Colonic mucosa (tissue), 4 donors: ENCODE measurements at regions not wholly inside any gene's neighbourhood (a gene's known extent, or its start where the extent isn't known, plus 50 kb on each side); places are given as distances from the start of the nearest gene placed in this dataset.
"Not testable (repeated sequence)": the region's sequence is repeated elsewhere in the genome, so short reads cannot be mapped to it uniquely, and the experiment has no call there.

Source experiments
- DNase-seq: peaks from one replicate; pipeline ENCODE4 v3.0.0-alpha.2; 2020
- H3K27ac ChIP-seq: fragments of 200-600 bp; one replicate; pipeline ENCODE4 v1.8.0; 2021
- H3K27me3 ChIP-seq: fragments of 200-600 bp; one replicate; pipeline ENCODE4 v1.8.0; 2021
- H3K36me3 ChIP-seq: fragments of 200-600 bp; one replicate; pipeline ENCODE4 v1.8.0; 2021
- H3K4me1 ChIP-seq: fragments of 200-600 bp; one replicate; pipeline ENCODE4 v1.8.0; 2021; ENCODE audit warnings: mild to moderate bottlenecking
- H3K4me3 ChIP-seq: fragments of 200-600 bp; one replicate; pipeline ENCODE4 v1.8.0; 2021
- H3K9ac ChIP-seq, 2 donors: one replicate each; pipeline ENCODE4 v1.7.0; 2013; ENCODE audit warnings: control low read depth in 2 of 2, low read depth in 2 of 2, low read length in 2 of 2
- H3K9me3 ChIP-seq: fragments of 200-600 bp; one replicate; pipeline ENCODE4 v1.8.0; 2021
- intact Hi-C: fragments of 100-400 bp; cut with DNase I; formaldehyde crosslinking; loops from one replicate; pipeline ENCODE4 v1.14.1; 2022
- TF ChIP-seq, protein P1 (sequence below): fragments of 200-600 bp; IDR thresholded peaks from one replicate; pipeline ENCODE4 v1.8.0; 2022; ENCODE audit warnings: antibody characterized with exemption, mild to moderate bottlenecking
- donor health status: healthy.
- donor health status: DM: no; HTN: no; CAD: no.
- donor health status: DM: no; HTN: no; CAD: no.

DNA sequence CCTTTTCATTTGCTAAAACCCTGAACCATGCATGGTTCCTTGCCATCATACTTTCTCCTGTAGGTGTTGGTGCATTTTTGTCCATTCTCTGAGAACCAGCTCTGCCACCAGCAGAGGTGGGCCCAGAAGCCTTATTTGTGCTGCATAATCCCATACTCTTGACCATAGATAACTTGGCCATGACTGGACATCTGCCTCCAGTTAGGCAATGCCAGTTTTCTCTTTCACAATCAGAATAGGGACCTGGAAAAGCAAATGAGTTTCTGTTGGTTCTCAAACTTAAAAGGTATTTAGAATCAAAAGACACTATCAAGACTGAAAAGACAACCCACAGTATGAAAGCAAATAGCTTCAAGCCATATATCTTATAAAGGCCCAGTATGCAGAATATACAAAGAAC, 167.3 kb downstream of the MAIP1 start:
- Histone ChIP-seq H3K9ac (no peak overlapping the region), H3K27ac (no peak overlapping the region), H3K36me3 (no peaks in the 10 kb centered on the region), H3K9me3 (no peaks in the 10 kb centered on the region), H3K27me3 (no peaks in the 10 kb centered on the region), H3K4me1 (peaks cover 12% of the 10 kb centered on the region), H3K4me3 (no peak overlapping the region)
- no peak for DNase-seq
- TF ChIP-seq, protein P1, sequence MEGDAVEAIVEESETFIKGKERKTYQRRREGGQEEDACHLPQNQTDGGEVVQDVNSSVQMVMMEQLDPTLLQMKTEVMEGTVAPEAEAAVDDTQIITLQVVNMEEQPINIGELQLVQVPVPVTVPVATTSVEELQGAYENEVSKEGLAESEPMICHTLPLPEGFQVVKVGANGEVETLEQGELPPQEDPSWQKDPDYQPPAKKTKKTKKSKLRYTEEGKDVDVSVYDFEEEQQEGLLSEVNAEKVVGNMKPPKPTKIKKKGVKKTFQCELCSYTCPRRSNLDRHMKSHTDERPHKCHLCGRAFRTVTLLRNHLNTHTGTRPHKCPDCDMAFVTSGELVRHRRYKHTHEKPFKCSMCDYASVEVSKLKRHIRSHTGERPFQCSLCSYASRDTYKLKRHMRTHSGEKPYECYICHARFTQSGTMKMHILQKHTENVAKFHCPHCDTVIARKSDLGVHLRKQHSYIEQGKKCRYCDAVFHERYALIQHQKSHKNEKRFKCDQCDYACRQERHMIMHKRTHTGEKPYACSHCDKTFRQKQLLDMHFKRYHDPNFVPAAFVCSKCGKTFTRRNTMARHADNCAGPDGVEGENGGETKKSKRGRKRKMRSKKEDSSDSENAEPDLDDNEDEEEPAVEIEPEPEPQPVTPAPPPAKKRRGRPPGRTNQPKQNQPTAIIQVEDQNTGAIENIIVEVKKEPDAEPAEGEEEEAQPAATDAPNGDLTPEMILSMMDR = no peak
- intact Hi-C loops = no loop called here

DNA sequence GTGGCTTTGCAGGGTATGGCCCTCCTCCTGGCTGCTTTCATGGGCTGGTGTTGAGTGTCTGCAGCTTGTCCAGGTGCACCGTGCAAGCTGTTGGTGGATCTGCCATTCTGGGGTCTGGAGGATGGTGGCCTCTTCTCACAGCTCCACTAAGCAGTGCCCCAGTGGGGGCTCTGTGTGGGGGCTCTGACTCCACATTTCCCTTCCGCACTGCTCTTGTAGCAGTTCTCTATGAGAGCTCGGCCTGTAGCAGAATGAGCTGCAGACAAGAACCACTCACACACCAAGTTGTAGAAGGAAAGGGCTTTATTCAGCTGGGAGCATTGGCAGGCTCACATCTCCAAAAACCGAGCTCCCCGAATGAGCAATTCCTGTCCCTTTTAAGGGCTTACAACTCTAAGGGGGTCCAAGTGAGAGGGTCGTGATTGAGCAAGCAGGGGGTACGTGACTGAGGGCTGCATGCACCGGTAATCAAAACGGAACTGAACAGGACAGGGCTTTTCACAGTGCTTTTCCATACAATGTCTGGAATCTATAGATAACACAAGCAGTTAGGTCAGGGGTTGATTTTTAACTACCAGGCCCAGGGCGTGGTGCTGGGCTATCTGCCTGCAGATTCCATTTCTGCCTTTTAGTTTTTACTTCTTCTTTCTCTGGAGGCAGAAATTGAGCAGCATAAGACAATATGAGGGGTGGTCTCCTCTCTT, 169.4 kb downstream of the MAIP1 start:
- peaks cover 12% of the 10 kb centered on the region for H3K4me1 ChIP-seq
- intact Hi-C loops, H3K9me3 ChIP-seq, H3K4me3 ChIP-seq, H3K36me3 ChIP-seq, H3K27me3 ChIP-seq: not testable (repeated sequence)
- DNase-seq = peak; percentile 77
- H3K9ac ChIP-seq = peak overlapping the region in 1 of 2 donors; percentile 4
- peak overlapping the region; percentile 89 for H3K27ac ChIP-seq

DNA sequence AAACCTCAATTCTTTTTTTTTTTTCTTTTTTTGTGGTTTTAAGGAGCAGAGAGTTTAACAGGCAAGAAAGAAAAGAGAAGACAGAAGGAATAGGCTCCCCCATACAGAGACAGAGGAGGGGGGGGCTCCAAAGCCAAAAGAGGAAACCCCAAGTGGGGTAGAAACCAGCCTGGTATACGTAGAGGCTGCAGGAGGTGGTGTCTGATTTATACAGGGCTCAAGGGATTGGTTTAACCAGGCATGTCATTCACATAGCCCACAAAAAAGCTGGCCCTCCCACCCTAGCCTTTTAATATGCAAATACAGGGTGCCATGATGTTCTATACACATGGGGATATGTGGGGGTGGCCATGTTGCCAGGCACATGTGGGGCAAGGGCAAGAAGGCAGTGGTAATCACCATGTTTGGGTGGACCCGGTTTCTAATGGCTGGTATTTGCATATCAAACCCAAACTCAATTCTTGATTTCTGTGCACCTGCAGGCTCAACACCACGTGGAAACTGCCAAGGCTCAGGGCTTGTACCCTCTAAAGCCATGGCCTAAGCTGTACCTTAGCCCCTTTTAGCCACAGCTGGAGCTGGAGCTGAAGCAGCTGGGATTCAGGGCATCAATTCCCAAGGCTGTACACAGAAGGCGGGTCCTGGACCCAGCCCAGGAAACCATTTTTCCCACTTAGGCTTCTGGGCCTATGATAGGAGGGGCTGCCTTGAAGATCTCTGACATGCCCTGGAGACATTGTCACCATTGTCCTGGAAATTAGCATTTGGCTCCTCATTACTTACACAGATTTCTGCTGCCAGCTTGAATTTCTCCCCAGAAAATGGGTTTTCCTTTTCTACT, 170.3 kb downstream of the MAIP1 start:
- H3K27ac ChIP-seq = peak overlapping the region; percentile 89
- H3K9ac ChIP-seq = peak overlapping the region in 1 of 2 donors; percentile 38
- H3K9me3 ChIP-seq = no peaks in the 10 kb centered on the region
- TF ChIP-seq, protein P1 = no peak
- peak; percentile 26 for DNase-seq
- H3K4me1 ChIP-seq = peaks cover 12% of the 10 kb centered on the region
- no peak overlapping the region for H3K4me3 ChIP-seq
- H3K27me3 ChIP-seq = no peaks in the 10 kb centered on the region
- no peaks in the 10 kb centered on the region for H3K36me3 ChIP-seq
- intact Hi-C loops = no loop called here

DNA sequence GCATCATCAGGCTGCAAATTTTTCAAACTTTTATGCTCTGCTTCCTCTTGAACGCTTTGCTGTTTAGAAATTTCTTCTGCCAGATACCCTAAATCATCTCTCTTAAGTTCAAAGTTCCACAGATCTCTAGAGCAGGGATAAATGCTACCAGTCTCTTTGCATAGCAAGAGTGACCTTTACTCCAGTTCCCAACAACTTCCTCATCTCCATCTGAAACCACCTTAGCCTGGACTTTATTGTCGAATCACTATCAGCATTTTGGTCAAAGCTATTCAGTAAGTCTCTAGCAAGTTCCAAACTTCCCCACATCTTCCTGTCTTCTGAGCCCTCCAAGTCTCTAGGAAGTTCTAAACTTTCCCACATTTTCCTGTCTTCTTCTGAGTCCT, 170.9 kb downstream of the MAIP1 start:
- intact Hi-C loops, H3K36me3 ChIP-seq, H3K9ac ChIP-seq, H3K27me3 ChIP-seq, H3K4me3 ChIP-seq, H3K9me3 ChIP-seq: not testable (repeated sequence)
- peak overlapping the region; percentile 89 for H3K27ac ChIP-seq
- peaks cover 12% of the 10 kb centered on the region for H3K4me1 ChIP-seq
- DNase-seq = peak; percentile 40

DNA sequence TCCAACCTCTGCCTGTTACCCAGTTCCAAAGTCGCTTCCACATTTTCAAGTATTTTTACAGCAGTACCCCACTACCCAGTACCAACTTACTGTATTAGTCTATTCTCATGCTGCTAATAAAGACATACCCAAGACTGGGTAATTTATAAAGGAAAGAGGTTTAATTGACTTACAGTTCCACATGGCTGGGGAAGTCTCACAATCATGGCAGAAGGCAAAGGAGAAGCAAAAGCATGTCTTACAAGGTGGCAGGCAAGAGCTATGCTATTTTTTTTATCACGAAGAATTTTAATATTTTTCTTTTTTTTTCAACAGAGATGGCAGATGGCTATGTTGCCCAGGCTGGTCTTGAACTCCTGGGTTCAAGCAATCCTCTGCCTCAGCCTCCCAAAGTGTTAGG, 171.3 kb downstream of the MAIP1 start:
- H3K4me1 ChIP-seq = peaks cover 12% of the 10 kb centered on the region
- H3K9me3 ChIP-seq, DNase-seq, intact Hi-C loops, H3K27me3 ChIP-seq, H3K36me3 ChIP-seq, H3K9ac ChIP-seq, H3K4me3 ChIP-seq: not testable (repeated sequence)
- H3K27ac ChIP-seq = peak overlapping the region; percentile 89

DNA sequence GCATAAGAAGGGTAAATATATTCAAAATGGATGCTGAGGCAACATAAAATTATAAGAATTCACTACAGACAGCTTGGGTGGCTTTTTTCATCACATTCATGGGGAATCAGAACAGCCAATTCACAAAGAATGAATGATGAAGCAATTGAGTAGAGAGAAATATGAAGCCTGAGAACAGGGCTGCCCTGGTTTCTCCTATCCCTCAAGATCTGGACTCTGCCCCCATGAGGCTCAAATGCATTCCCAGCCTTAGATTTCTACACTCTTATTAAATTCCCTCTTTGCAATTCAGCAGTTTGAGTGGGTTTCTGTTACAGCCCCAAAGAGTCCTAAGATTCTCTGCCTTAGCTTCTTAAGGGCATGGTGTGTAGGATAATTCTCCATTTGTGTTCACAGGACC, 172.5 kb downstream of the MAIP1 start:
- Histone ChIP-seq H3K9me3 (no peaks in the 10 kb centered on the region), H3K36me3 (no peaks in the 10 kb centered on the region), H3K4me1 (peaks cover 12% of the 10 kb centered on the region), H3K4me3 (no peak overlapping the region), H3K27ac (no peak overlapping the region), H3K9ac (no peak overlapping the region), H3K27me3 (no peaks in the 10 kb centered on the region)
- TF ChIP-seq, protein P1 = no peak
- DNase-seq = no peak
- intact Hi-C loops = no loop called here

DNA sequence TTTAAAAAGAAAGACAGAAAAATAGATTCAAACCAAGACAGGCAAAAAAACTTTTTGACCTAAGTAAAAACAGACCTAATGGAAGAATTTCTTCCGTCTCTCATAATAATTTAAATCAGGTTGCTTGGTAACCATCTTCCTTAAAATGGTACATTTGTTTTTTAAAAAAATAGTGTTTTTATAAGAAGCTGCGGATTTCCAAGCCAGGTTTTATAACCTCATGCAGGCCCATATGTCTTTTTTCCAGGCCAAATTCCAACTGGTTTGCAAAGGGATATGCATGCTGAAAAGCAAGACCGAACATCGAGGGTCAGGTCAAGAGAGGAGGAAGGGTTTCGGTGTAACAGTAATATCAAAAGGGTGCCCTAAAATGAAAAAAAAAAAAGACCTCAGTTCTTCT, 172.9 kb downstream of the MAIP1 start:
- TF ChIP-seq, protein P1 = no peak
- no peak overlapping the region for H3K4me3 ChIP-seq
- no peaks in the 10 kb centered on the region for H3K9me3 ChIP-seq
- no peaks in the 10 kb centered on the region for H3K27me3 ChIP-seq
- H3K9ac ChIP-seq = no peak overlapping the region
- no peak for DNase-seq
- peaks cover 12% of the 10 kb centered on the region for H3K4me1 ChIP-seq
- H3K36me3 ChIP-seq = no peaks in the 10 kb centered on the region
- intact Hi-C loops = no loop called here
- H3K27ac ChIP-seq = no peak overlapping the region
